ENCODE measurements at regions not wholly inside any gene's neighbourhood (a gene's known extent, or its start where the extent isn't known, plus 50 kb on each side); places are given as distances from the start of the nearest gene placed in this dataset.

GRCh38 chr6:8159966-8160365, 57.6 kb upstream of the EEF1E1 start:
- H3K36me3 ChIP-seq: no peaks in the 10 kb centered on the region
- DNase-seq: no peak
- H3K4me3 ChIP-seq: no peak overlapping the region
- intact Hi-C loops (cut with DNase I; ENCODE audit: low total_unique reads): no loop called here
- H3K27me3 ChIP-seq: no peaks in the 10 kb centered on the region
- H3K4me1 ChIP-seq: no peaks in the 10 kb centered on the region
- H3K9me3 ChIP-seq: no peaks in the 10 kb centered on the region
- TF ChIP-seq CTCF (IDR thresholded peaks at IDR 0.05): no peak
- H3K27ac ChIP-seq: no peak overlapping the region

- Histone ChIP-seq H3K36me3 (no peaks in the 10 kb centered on the region), H3K27me3 (no peaks in the 10 kb centered on the region), H3K4me3 (no peak overlapping the region), H3K27ac (no peak overlapping the region), H3K9me3 (no peaks in the 10 kb centered on the region), H3K4me1 (no peaks in the 10 kb centered on the region)
- DNase-seq: no peak
- no peak for TF ChIP-seq CTCF (IDR thresholded peaks at IDR 0.05)
- intact Hi-C loops (cut with DNase I; ENCODE audit: low total_unique reads): no loop called here
Measured at GRCh38 chr6:8157839-8158238, 55.5 kb upstream of the EEF1E1 start.

GRCh38 chr6:8155259-8156012, 53.1 kb upstream of the EEF1E1 start:
- no peak for DNase-seq
- Histone ChIP-seq H3K4me3 (no peak overlapping the region), H3K4me1 (no peaks in the 10 kb centered on the region), H3K27me3 (no peaks in the 10 kb centered on the region), H3K36me3 (no peaks in the 10 kb centered on the region), H3K27ac (no peak overlapping the region), H3K9me3 (no peaks in the 10 kb centered on the region)
- no peak for TF ChIP-seq CTCF (IDR thresholded peaks at IDR 0.05)
- intact Hi-C loops (cut with DNase I; ENCODE audit: low total_unique reads): no loop called here
